GM12878 (cell line): ENCODE measurements at regions not wholly inside any gene's neighbourhood (a gene's known extent, or its start where the extent isn't known, plus 50 kb on each side); places are given as distances from the start of the nearest gene placed in this dataset.

Source experiments
- ATAC-seq: fragments of 200-7000 bp; cut with Tn5 transposase; 3 replicates; pipeline ENCODE4 v1.9.1; 2020; ENCODE audit warnings: mild to moderate bottlenecking, moderate library complexity
- BruUV-seq: library from RNA; stranded (reverse); fragments of 400-500 nt; replicated peaks from 2 replicates; lab custom pipeline; 2021; lab: Mats Ljungman, UMichigan
- CTCF ChIA-PET: fragments of 300-600 bp; sonication (Branson Sonifier 250); formaldehyde crosslinking; extraction: SDS; loops from one replicate; lab custom pipeline; 2021; ENCODE audit warnings: inconsistent platforms; lab: Yijun Ruan, JAX
- POLR2A ChIA-PET: fragments of 350-600 bp; formaldehyde crosslinking; extraction: SDS; loops from one replicate; lab custom pipeline; 2021; ENCODE audit warnings: inconsistent platforms; lab: Charles Lee
- RAD21 ChIA-PET: fragments of 300-600 bp; sonication (Branson Sonifier 250); formaldehyde crosslinking; loops from one replicate; lab custom pipeline; 2023; ENCODE audit warnings: antibody characterized with exemption; ENCODE audit not compliant: unreplicated experiment; lab: Charles Lee
- SMC1A ChIA-PET: fragments of 300-600 bp; sonication (Branson Sonifier 250); formaldehyde crosslinking; loops from one replicate; lab custom pipeline; 2023; ENCODE audit not compliant: unreplicated experiment, uncharacterized antibody; lab: Charles Lee
- DNase-seq: peaks from one replicate; pipeline ENCODE4 v3.0.0-alpha.2; 2011; ENCODE audit warnings: low read depth, low spot score
- FAIRE-seq: peaks from 3 replicates; lab custom pipeline; 2011; peaks lifted over from hg19 to GRCh38; lab: Jason Lieb, UNC
- H2AFZ ChIP-seq: 2 replicates; pipeline ENCODE4 v1.6.0; 2011; ENCODE audit warnings: low read depth, low read length, control low read depth; ENCODE audit not compliant: control insufficient read depth
- H3K27ac ChIP-seq: 2 replicates; pipeline ENCODE4 v1.5.1; 2011; ENCODE audit warnings: control low read depth; ENCODE audit not compliant: control insufficient read depth, insufficient read depth
- H3K27me3 ChIP-seq, 2 experiments: replicated peaks in 1 of 2; 2 replicates each; pipeline versions ENCODE4 v1.6.0 to v1.6.1; 2011; ENCODE audit warnings: low read length in 1 of 2; ENCODE audit not compliant: control insufficient read depth in 2 of 2, insufficient read depth in 2 of 2
- H3K36me3 ChIP-seq, 2 experiments: 2 replicates each; pipeline ENCODE4 v1.5.1; 2011; ENCODE audit warnings: low read length in 1 of 2; ENCODE audit not compliant: control insufficient read depth in 2 of 2, insufficient read depth in 2 of 2
- H3K4me1 ChIP-seq: 2 replicates; pipeline ENCODE4 v1.6.1; 2011; ENCODE audit warnings: mild to moderate bottlenecking, low read length, moderate library complexity, mixed read lengths; ENCODE audit not compliant: control insufficient read depth, insufficient read depth
- H3K4me2 ChIP-seq: 2 replicates; pipeline ENCODE4 v1.6.0; 2011; ENCODE audit warnings: control low read depth; ENCODE audit not compliant: control insufficient read depth, insufficient read depth
- H3K4me3 ChIP-seq: fragments of 200-600 bp; sonication (generic); 2 replicates; pipeline ENCODE4 v1.5.1; 2016
- H3K79me2 ChIP-seq: 2 replicates; pipeline ENCODE4 v1.6.0; 2011; ENCODE audit warnings: low read length; ENCODE audit not compliant: control insufficient read depth, insufficient read depth
- H3K9ac ChIP-seq: 2 replicates; pipeline ENCODE4 v1.8.0; 2011; ENCODE audit warnings: low read length, control low read depth, mixed read lengths; ENCODE audit not compliant: control insufficient read depth, insufficient read depth
- H3K9me3 ChIP-seq: replicated peaks from 3 replicates; pipeline ENCODE4 v1.5.1; 2011; ENCODE audit warnings: mild to moderate bottlenecking, low read length; ENCODE audit not compliant: control insufficient read depth, insufficient read depth
- H4K20me1 ChIP-seq: 2 replicates; pipeline ENCODE4 v1.6.0; 2011; ENCODE audit not compliant: control insufficient read depth, insufficient read depth
- GATAD2B ChIP-seq: fragments of 450-650 bp; conservative IDR thresholded peaks from 2 replicates; pipeline ENCODE4 v1.6.1; 2017; ENCODE audit warnings: low read depth, mild to moderate bottlenecking, moderate library complexity
- IKZF1 ChIP-seq: fragments of 450-650 bp; conservative IDR thresholded peaks from 2 replicates; pipeline ENCODE4 v1.6.1; 2017; ENCODE audit warnings: antibody characterized with exemption, mild to moderate bottlenecking
- WRNIP1 ChIP-seq: IDR thresholded peaks from 2 replicates; pipeline ENCODE4 v1.6.1; 2011; ENCODE audit warnings: low read depth, low read length, improper control_type of control experiment, borderline replicate concordance
- WGBS: methylation state at CpG from one replicate; pipeline ENCODE4 v1.1.6; 2016; ENCODE audit warnings: low lambda C conversion rate; ENCODE audit not compliant: insufficient replicate concordance, insufficient coverage; ENCODE audit errors: missing lambda C conversion rate; 5-methylcytosine and 5-hydroxymethylcytosine counted together
- in situ Hi-C: fragments of 300-500 bp; cut with MboI; formaldehyde crosslinking; loops from 9 replicates; pipeline ENCODE4 v1.14.3; 2018; ENCODE audit warnings: mixed read lengths
- intact Hi-C: fragments of 100-400 bp; cut with micrococcal nuclease; formaldehyde crosslinking; loops from one replicate; pipeline ENCODE4 v1.14.2; 2022; ENCODE audit not compliant: unreplicated experiment
- TF ChIP-seq, protein P1 (sequence below): fragments of 450-650 bp; IDR thresholded peaks from 2 replicates; pipeline ENCODE4 v1.6.1; 2017; ENCODE audit warnings: mild to moderate bottlenecking, low read depth, inconsistent platforms; ENCODE audit not compliant: poor library complexity, severe bottlenecking
- TF ChIP-seq, protein P2 (sequence below): fragments of 450-650 bp; IDR thresholded peaks from 2 replicates; pipeline ENCODE4 v1.6.1; 2016; ENCODE audit warnings: mild to moderate bottlenecking

DNA sequence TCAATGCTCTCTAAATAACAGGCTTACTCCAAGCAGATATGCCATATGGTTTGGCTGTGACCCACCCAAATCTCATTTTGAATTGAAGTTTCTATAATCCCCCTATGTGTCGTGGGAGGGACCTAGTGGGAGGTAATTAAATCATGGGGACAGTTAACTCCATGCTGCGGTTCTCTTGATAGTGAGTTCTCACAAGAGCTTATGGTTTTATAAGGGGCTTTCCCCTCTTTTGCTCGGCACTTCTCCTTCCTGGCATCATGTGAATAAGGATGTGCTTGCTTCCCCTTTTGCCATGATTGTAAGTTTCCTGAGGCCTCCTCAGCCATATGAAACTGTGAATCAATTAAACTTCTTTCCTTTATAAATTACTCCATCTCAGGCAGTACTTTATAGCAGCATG, 302.7 kb upstream of the ZC3H15 start:
- no peak for FAIRE-seq
- no peaks in the 10 kb centered on the region for H3K9me3 ChIP-seq
- DNase-seq = no peak
- TF ChIP-seq GATAD2B (no peak), IKZF1 (no peak)
- TF ChIP-seq, protein P1, sequence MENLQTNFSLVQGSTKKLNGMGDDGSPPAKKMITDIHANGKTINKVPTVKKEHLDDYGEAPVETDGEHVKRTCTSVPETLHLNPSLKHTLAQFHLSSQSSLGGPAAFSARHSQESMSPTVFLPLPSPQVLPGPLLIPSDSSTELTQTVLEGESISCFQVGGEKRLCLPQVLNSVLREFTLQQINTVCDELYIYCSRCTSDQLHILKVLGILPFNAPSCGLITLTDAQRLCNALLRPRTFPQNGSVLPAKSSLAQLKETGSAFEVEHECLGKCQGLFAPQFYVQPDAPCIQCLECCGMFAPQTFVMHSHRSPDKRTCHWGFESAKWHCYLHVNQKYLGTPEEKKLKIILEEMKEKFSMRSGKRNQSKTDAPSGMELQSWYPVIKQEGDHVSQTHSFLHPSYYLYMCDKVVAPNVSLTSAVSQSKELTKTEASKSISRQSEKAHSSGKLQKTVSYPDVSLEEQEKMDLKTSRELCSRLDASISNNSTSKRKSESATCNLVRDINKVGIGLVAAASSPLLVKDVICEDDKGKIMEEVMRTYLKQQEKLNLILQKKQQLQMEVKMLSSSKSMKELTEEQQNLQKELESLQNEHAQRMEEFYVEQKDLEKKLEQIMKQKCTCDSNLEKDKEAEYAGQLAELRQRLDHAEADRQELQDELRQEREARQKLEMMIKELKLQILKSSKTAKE = no peak
- TF ChIP-seq, all 136 proteins: peak for 0
- Histone ChIP-seq H3K79me2 (no peaks in the 10 kb centered on the region), H3K4me1 (no peaks in the 10 kb centered on the region), H3K36me3 (no peaks in the 10 kb centered on the region), H3K27me3 (no peaks in the 10 kb centered on the region), H3K4me2 (no peak overlapping the region), H3K9ac (no peak overlapping the region), H4K20me1 (no peaks in the 10 kb centered on the region), H3K27ac (no peak overlapping the region), H3K4me3 (no peak overlapping the region), H2AFZ (no peak overlapping the region)
- RAD21 ChIA-PET = no interaction called here
- peak; percentile 32; the same call in 1 of the 3 replicates for ATAC-seq
- POLR2A ChIA-PET = no interaction called here
- intact Hi-C loops (no loop called here), in situ Hi-C loops (no loop called here)
- CTCF ChIA-PET = no interaction called here
- 5% methylated on average over 3 of the region's 3 CpGs for WGBS
- SMC1A ChIA-PET = interaction anchor here (1.6 kb wide), 1 partner anchor 11 kb away, joined by 3 read pairs; no protein-coding TSS in a partner anchor
- BruUV-seq = no TSS peak

DNA sequence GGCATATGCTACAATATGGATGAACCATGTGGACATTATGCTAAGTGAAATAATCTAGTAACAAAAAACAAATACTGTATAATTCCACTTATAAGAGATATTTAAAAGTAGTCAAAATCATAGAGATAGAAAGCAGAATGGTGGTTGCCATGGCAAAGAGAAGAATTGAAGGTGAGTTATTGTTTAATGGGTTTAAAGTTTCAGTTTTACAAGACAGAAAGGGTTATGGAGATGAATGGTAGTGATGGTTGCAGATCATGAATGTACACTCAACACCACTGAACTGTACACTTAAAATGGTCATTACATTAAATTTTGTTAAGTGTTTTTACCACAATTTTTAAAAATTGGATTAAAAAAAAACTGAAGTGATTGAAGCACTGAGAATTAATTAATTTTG, 298.2 kb upstream of the ZC3H15 start:
- no peak overlapping the region for H3K4me3 ChIP-seq
- H3K79me2 ChIP-seq = no peaks in the 10 kb centered on the region
- H3K27ac ChIP-seq = no peak overlapping the region
- no peaks in the 10 kb centered on the region for H4K20me1 ChIP-seq
- in situ Hi-C loops (no loop called here), intact Hi-C loops (no loop called here)
- no peak overlapping the region for H3K9ac ChIP-seq
- no TSS peak for BruUV-seq
- ChIA-PET CTCF (no interaction called here), RAD21 (no interaction called here), POLR2A (no interaction called here), SMC1A (no interaction called here)
- ATAC-seq (peak; percentile 34; the same call in 1 of the 3 replicates), DNase-seq (no peak), FAIRE-seq (no peak)
- TF ChIP-seq, protein P2, sequence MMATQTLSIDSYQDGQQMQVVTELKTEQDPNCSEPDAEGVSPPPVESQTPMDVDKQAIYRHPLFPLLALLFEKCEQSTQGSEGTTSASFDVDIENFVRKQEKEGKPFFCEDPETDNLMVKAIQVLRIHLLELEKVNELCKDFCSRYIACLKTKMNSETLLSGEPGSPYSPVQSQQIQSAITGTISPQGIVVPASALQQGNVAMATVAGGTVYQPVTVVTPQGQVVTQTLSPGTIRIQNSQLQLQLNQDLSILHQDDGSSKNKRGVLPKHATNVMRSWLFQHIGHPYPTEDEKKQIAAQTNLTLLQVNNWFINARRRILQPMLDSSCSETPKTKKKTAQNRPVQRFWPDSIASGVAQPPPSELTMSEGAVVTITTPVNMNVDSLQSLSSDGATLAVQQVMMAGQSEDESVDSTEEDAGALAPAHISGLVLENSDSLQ = 0 out of 2 replicates have a peak, but pooled peaks have one; percentile 10
- TF ChIP-seq WRNIP1 = no peak
- no peaks in the 10 kb centered on the region for H3K36me3 ChIP-seq
- no peaks in the 10 kb centered on the region for H3K27me3 ChIP-seq
- no peaks in the 10 kb centered on the region for H3K9me3 ChIP-seq
- no peaks in the 10 kb centered on the region for H3K4me1 ChIP-seq
- no peak overlapping the region for H2AFZ ChIP-seq
- H3K4me2 ChIP-seq = no peak overlapping the region
